GM19328 (cell line): ENCODE measurements at regions not wholly inside any gene's neighbourhood (a gene's known extent, or its start where the extent isn't known, plus 50 kb on each side); places are given as distances from the start of the nearest gene placed in this dataset.
"Not testable (repeated sequence)": the region's sequence is repeated elsewhere in the genome, so short reads cannot be mapped to it uniquely, and the experiment has no call there.

ENCODE experiments used
- ATAC-seq: cut with Tn5 transposase; IDR thresholded peaks from one replicate; pipeline ENCODE4 v1.9.1; 2021; ENCODE audit warnings: mild to moderate bottlenecking, moderate library complexity; ENCODE audit not compliant: unreplicated experiment

DNA sequence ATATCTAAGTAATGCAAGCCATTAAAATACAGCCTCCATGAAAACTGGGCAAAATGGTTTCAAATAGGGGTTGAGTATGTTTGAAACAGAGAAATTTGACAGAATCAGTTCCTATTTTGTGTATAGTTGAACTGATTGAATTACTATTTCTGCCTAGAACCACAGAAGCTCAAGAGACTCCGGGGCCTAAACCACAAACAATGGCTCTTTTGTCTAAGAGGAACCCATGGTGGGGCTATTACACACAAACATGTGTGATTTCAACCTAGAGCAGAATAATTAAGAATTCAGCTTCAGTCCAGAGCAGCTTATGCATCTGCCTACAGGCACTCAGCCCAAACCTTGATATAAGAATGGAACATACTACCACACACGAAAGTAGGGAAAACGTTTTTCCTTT lies 171.2 kb upstream of the MPDZ start:
- peak; percentile 78 for ATAC-seq

GRCh38 chr9:13448482-13448881 lies 169.0 kb upstream of the MPDZ start:
- ATAC-seq = no peak

GRCh38 chr9:13447843-13448422 lies 168.4 kb upstream of the MPDZ start:
- no peak for ATAC-seq

DNA sequence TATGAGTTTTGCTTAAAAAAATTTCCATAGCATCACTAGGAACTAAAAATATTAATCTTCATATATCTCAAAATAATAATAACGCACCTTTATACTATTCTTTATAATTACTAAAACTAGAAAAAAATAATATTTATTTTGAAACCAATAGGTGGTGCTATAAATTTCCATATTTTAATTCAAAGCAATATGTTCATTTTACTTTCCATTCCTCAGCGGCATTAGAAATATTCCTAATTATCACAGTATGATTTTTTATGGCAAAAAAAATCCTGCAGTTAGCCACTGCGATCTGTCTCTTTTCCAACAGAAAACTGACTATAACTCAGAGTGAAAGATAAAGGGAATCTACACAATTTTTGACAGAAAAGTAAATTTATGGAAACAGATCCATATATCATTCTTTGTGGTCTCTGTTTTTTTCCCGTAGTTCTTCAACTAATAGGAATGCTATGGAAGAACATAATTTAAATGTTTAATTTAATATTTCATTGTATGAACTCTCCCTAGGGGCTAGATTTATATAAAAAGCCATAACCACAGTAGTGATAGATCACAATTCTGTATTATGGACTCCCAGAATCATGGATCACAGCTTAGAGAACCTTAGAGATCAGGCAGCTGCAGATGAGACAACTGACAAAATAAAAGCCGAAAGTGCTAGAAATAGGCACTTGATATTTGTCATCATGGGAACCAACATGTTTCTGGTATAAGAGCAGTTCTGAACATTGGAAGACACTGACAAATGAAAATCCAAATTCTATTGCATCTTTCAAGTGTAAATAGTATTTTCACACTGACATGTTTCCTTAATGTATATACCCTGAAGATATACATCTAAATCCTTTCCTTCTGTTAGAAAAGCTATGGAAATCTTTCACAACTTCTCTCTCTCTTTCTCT lies 167.7 kb upstream of the MPDZ start:
- no peak for ATAC-seq

GRCh38 chr9:13446286-13446937 lies 166.9 kb upstream of the MPDZ start:
- ATAC-seq = no peak

DNA sequence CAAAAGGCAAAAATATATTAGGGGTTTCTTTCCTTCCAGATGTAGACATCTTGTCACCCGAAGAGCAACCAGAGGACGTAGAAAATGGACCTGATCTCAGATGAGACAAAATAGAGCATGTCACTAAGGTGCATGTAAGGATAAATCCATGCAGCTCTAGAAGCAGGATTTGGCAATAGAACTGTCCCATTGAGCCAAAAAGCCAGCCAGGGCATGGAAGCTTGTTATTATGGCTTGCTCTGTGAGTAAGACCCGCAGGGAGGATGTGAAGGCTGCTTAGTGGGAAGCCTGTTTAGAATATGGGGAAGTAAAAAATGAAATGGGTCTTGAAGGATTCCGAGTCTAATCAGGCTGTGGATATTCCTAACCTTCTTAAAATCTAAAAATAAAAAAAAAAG lies 165.6 kb upstream of the MPDZ start:
- no peak for ATAC-seq

DNA sequence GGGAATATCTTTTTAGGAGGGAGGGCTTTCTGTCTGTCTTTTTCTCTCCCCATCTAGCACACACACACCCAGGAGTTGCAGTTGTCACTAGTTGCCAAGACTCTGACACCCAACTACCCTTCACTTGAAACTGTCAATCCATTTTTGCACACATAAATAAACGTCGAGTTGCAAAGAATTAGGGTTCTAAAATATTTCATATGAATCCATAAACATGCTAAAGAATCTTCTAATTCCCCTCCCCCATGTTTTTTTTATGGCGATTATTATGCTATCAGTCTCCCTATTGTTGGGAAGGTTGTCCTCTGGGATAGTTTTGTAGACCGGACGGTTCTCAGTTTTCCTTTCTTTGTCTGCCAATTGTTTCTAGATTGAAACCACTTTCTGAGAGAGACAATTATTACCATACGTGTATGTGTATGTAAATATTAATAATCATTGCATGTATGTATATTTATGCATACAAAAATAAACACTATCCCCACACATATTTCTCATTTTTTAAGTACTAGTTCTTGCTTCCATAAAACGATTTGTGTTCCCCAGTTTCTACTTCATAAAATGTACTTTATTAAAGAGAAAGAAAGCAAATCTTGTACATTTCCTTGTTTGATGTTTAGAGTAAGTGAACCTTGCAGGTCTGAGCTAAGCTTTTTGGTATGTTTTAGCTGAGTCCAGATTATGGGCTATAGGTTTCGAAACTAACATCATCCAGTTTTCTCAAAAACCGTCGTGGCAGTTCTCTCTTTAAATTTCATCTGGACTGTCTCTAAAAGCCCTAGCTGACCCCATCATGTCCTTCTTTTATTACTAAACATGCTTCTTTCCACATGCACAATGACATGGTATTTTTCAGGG lies 165.0 kb upstream of the MPDZ start:
- ATAC-seq = no peak

DNA sequence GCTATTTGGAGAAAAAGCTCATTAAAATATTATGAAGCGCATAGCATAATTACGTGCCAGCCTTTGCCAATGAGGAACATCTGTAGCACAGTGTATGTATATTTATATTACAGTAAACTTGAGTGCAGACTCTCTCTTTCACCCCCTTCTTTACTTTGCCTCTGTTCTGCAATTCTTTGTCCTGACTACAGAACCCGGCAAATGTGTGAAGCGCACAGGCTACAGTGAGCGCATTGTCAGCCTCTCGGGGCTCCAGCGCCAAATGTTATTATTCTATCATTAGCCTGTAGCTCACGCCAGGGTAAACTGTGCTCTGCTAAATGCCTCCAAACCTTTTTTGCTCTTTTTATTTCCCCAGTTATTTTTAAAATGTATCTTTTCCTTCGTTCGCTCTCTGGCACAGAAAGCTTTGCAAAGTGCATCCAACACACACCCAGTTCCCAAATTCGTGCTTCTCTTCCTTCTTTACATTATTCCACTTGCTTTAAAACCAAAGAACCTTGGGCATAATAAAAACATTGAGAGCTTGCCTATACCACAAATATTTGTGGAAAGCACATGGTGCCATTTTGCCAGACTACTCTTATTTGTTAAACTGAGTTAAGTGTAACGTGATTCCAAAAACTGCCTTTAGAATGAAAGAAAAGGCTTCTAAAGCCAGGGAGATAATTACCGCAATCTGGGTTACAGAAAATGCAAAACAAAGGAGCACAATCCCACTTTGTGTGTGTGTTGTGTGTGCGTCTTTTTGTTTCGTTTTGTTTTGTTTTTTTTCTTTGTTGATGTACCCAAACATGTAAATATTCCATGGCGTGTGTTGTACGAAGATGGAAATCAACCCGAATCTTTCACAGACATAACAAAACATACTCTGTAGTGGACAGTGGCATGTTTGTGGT lies 164.1 kb upstream of the MPDZ start:
- no peak for ATAC-seq

GRCh38 chr9:13439685-13440476 lies 160.4 kb upstream of the MPDZ start:
- no peak for ATAC-seq

DNA sequence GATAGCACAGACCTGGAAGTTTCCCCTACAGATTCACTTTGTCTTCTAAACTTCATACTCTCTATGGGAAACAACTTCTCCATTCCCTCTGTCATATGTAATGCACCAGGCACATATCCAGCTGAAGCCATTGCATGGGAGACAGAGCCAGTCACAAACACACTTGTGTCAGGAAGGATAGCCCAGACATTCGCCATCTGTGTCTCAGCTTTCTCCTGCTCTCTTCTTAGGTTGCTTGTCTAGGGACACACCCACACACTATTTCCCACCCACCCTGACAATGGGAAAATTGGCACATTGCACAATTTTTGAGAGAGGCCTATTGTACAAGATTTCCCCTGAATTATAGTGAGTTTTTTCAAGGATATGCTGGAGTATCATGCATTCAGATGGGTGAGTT lies 158.4 kb upstream of the MPDZ start:
- ATAC-seq = no peak

DNA sequence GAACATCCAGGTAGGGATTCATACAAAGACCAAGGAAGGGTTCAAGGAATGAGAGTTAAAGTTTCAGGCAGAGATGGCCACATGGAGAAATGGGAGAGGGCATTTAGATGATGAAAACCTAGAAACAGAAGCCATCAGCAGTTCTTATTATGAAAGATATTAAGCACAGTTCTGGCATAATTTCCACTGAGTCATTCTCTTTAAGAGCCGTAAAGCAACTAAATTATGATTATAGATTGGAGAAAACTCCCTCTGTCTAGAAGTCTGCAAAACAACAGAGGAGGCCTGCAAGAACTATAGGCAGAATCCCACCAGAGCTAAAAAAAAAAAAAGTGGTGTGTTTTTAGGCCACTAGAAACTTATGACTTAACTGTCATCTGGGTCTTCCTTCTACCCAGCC lies 157.1 kb upstream of the MPDZ start:
- ATAC-seq = no peak

GRCh38 chr9:13433453-13433852 lies 154.0 kb upstream of the MPDZ start:
- ATAC-seq = not testable (repeated sequence)

DNA sequence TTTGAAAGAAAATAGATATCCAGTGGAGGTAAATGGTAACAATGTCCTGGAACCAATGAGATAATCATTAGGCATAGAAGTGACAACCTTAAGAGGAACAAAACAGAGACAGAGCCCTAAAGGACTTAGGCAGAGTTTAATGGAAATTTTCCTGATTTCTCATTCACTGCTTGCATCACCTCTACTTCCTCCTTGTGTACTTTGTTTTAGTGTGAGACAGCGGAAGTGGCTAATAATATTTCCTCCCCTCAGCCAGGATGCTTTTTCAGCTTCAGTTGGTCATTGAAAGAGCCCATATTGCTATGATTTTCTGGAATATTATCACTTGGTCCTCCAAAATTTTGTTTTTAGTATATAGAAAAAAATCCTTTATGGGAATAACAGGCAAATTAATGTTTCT lies 153.4 kb upstream of the MPDZ start:
- no peak for ATAC-seq

- ATAC-seq = no peak
Measured at GRCh38 chr9:13431692-13432091, 152.2 kb upstream of the MPDZ start.

DNA sequence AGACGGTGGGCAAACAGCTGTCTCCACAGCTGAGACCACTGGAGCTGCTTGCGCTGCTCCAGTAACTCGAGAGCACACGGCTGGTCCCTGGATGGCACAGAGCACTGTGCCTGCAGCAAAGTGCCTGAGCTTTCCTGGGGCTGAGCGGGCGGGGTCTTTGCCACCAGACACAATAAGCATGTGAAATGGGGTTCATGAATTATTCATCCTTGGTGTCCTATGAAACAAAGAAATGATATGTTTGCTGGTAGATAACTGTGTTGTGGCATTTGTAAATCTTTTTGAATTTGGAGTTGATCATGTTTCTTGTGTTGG lies 151.7 kb upstream of the MPDZ start:
- no peak for ATAC-seq

- no peak for ATAC-seq
Measured at GRCh38 chr9:13430368-13431221, 151.1 kb upstream of the MPDZ start.

DNA sequence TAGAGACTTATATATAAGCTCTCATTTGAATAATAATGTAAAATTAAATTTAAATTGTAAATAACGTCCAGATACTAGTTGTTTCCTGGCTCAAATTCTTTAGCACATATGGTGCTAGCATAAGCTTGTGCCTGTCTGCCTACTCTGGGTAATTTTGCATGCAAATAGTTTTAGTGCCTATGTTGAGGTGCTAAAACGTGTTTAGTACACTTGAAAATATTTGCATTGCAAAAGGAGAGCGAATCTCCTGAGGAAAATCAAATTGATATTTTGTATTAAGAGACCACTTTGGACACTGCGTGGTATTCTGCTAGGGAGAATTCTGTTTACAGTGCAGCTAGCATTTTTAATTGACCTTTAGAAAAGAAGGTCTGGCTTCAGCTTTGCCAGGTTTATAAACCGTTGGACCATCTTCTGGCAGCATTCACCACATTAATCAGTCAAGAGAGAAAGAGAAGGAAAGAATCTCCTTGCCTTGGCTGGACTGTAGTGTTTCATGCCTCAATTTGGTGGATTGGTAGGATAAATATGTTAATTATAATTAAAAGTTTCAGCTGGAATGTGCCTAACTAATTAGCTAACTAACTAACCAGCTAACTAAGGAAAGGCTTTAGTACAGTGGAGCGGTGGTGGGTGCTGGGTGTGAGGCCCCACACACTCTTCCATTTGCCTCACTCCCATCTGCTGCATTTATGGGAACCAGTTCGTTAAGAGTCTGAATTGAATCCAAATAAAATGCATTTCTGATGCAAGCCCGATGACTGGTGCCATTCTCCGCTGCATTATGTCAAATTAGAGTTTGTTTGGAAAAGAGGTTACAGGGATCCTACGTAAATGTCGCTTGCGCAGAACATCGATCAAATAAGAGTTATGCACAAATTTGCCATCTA lies 150.1 kb upstream of the MPDZ start:
- no peak for ATAC-seq

DNA sequence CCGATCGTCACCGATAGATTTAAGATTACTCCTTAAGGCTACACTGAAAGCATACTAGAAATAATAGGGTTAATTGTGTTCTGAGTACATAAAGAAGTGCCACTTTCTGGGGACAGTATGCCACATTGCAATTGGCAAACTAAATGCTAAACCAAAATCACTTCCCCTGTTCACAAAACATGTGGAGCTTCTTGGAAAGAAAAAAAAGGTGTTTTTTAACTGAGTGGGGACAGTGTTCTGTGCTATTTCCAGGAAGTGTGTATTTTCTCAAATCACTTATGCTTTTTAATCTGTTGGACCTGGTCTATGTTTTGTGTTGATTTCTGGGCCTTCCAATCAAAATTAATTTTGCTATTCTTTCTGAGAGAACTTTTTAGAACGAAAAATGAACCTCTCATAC lies 149.3 kb upstream of the MPDZ start:
- ATAC-seq = no peak
